ENCODE measurements at regions not wholly inside any gene's neighbourhood (a gene's known extent, or its start where the extent isn't known, plus 50 kb on each side); places are given as distances from the start of the nearest gene placed in this dataset.

- no peak overlapping the region for H3K27ac ChIP-seq (ENCODE audit: control insufficient read depth, insufficient read depth)
- SMC1A ChIA-PET (ENCODE audit: uncharacterized antibody, unreplicated experiment) = no interaction called here
- no peak for ATAC-seq
- CTCF ChIA-PET = no interaction called here
- DNase-seq (ENCODE audit: low read depth, low spot score) = no peak
- H3K4me1 ChIP-seq (ENCODE audit: control insufficient read depth, insufficient read depth, low read length) = no peaks in the 10 kb centered on the region
- intact Hi-C loops (cut with micrococcal nuclease; ENCODE audit: unreplicated experiment) (no loop called here), in situ Hi-C loops (cut with MboI) (no loop called here)
- RAD21 ChIA-PET (ENCODE audit: unreplicated experiment) = no interaction called here
- H3K4me2 ChIP-seq (ENCODE audit: control insufficient read depth, insufficient read depth) = no peak overlapping the region
- FAIRE-seq = no peak
- POLR2A ChIA-PET = no interaction called here
- H4K20me1 ChIP-seq (ENCODE audit: control insufficient read depth, insufficient read depth) = no peaks in the 10 kb centered on the region
- H3K4me3 ChIP-seq = no peak overlapping the region
- H3K36me3 ChIP-seq (ENCODE audit: control insufficient read depth in 2 of 2, insufficient read depth in 2 of 2, low read length in 1 of 2) = no peaks in the 10 kb centered on the region
- H3K27me3 ChIP-seq (replicated peaks in 1 of 2; ENCODE audit: control insufficient read depth in 2 of 2, insufficient read depth in 2 of 2, low read length in 1 of 2) = no peaks in the 10 kb centered on the region
- no peak overlapping the region for H2AFZ ChIP-seq (ENCODE audit: control insufficient read depth, low read depth, low read length)
- BruUV-seq (replicated peaks) = no TSS peak
- no peaks in the 10 kb centered on the region for H3K79me2 ChIP-seq (ENCODE audit: control insufficient read depth, insufficient read depth, low read length)
- no peaks in the 10 kb centered on the region for H3K9me3 ChIP-seq (replicated peaks; ENCODE audit: control insufficient read depth, insufficient read depth, low read length)
- no peak overlapping the region for H3K9ac ChIP-seq (ENCODE audit: control insufficient read depth, insufficient read depth, low read length)
- TF ChIP-seq CTCF (IDR thresholded peaks at IDR 0.05 in 2 of 3, conservative IDR thresholded peaks at IDR 0.05 in 1 of 3; ENCODE audit: control insufficient read depth in 2 of 3, extremely low read depth in 1 of 3, insufficient read depth in 1 of 3, low read depth in 3 of 3, low read length in 3 of 3) (no peak), FOXM1 (IDR thresholded peaks at IDR 0.05; ENCODE audit: low read depth, low read length) (no peak), SMAD5 (IDR thresholded peaks at IDR 0.05; ENCODE audit: low read depth) (no peak), MTA2 (IDR thresholded peaks at IDR 0.05; ENCODE audit: low read depth) (no peak), REST (IDR thresholded peaks at IDR 0.05; ENCODE audit: low read depth, low read length) (no peak), HSF1 (IDR thresholded peaks at IDR 0.05; ENCODE audit: low read depth, low read length) (no peak), NKRF (conservative IDR thresholded peaks at IDR 0.05) (no peak), KLF5 (IDR thresholded peaks at IDR 0.05; ENCODE audit: partially characterized antibody) (no peak), HCFC1 (IDR thresholded peaks at IDR 0.05; ENCODE audit: low read length) (no peak), PBX3 (IDR thresholded peaks at IDR 0.05; ENCODE audit: insufficient replicate concordance, low read depth, low read length) (no peak), EGR1 (IDR thresholded peaks at IDR 0.05; ENCODE audit: borderline replicate concordance in 1 of 2, low read depth in 2 of 2, low read length in 2 of 2) (no peak), ATF3 (IDR thresholded peaks at IDR 0.05; ENCODE audit: borderline replicate concordance, extremely low read depth, low read depth, low read length) (no peak), NR2C1 (IDR thresholded peaks at IDR 0.05) (no peak), TCF12 (IDR thresholded peaks at IDR 0.05; ENCODE audit: low read depth, low read length) (no peak), YBX1 (IDR thresholded peaks at IDR 0.05) (no peak)
These were observed 104.8 kb downstream of the DMRTA2 start for GRCh38 chr1:50318428-50318827.

Data from GM12878 (cell line).